ENCODE measurements at regions not wholly inside any gene's neighbourhood (a gene's known extent, or its start where the extent isn't known, plus 50 kb on each side); places are given as distances from the start of the nearest gene placed in this dataset.
"Not testable (repeated sequence)": the region's sequence is repeated elsewhere in the genome, so short reads cannot be mapped to it uniquely, and the experiment has no call there.

DNA sequence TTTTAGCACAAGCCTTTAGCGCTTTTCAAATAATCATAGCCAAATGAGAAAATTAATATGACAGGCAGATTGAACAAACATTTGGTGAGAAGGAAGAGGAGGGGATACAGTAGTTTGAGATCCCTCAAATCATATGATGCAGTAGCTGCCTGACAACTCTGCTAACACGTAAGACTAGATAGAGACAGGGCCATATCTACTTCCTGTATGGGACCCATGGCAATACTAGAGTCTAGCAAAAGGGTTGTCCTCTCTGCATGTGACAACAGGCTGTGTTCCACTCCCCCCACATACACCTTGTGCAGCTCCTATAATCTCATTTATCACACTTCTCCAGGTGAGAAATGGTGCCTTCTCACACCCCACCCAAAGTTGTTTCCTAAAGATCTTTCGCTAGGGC lies 106.3 kb upstream of the NBPF26 start:
- not testable (repeated sequence) for DNase-seq (ENCODE audit: low read depth)

DNA sequence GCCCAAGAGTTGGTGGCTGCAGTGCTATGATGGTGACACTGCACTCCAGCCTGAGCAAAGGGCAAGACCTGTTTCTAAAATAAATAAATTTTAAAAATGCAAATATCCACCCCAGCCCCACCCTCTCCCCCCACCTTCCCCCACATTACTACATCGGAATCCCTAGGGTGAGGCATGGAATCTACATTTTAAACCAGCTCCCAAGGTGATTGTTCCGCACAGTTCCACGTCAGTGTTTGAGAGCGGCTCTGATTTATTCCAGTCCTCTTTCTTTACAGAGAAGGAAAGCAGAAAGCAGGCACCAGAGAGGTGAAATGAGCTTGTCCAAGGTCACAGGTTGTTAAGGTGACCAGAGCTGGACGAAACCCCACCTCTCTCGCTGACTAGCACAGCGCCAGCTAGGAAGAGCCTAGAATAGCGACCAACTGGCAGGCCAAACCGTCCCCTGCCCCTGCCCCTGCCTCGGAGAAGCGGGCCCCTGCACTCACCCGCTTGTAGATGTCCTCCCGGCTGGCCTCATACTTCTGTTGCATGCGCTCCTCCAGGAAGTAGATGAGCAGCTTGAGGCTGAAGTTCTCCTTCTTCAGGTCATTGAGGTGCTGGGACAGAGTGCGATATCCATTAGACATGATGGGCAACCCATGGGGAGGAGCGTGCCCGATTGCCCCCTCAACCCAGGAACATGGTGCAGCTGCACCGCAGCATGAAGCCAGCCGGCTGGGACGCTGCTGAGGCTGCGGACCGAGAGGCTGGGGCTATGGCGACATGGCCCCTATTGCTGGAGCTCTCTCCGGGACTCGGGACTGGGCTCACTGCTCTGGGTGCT lies 103.7 kb upstream of the NBPF26 start:
- DNase-seq (ENCODE audit: low read depth) = not testable (repeated sequence)

DNA sequence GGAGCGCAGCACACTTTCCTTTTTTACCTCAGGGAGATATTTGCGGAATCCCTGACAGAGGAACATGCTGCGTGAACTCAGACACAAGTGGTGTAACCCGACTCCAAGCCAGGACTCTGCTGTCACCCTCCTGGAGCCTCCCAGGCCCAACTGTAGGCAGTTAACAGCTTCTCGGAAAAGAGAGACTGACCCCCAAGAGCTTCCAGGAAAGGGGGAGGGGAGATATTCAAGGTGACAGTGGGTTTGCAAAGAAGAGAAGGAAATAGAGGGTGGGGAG lies 103.1 kb upstream of the NBPF26 start:
- not testable (repeated sequence) for DNase-seq (ENCODE audit: low read depth)

DNA sequence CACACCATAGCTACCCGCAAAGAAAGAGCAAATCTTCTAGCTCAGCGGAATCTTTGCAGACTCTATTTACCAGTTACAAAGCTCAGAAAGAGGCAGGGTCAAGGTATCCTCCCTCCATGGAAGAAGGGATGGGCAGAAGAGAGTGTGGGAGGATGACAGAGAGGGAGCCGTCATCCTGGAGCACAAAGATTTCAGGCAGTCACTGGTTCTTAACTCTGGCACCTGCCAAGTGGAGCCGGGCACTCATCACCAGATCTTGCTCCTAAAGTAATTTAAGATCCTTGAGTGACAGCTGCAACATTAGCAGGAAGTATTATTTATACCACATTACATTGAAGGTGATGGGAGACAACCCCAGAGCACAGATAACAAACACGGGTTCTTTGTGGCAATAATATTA lies 102.5 kb upstream of the NBPF26 start:
- not testable (repeated sequence) for DNase-seq (ENCODE audit: low read depth)

DNA sequence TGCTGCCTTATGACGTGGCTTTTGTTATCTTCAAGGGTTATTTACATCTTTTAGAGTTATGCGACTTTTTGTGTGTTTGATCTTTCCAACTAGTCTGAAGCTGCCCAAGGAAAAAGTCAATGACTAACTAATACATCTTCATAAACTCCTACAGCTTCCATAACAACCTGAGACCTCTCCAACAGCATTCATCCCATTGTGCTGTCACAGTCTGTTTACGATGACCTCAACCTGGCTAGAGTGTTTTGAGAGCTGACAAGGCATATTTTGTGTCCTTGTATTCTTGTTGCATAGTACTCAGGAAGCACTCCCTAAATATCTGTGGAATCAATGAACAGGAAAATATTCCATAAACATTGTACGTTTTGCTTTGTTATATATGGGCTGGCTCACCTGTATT lies 100.2 kb upstream of the NBPF26 start:
- not testable (repeated sequence) for DNase-seq (ENCODE audit: low read depth)

DNA sequence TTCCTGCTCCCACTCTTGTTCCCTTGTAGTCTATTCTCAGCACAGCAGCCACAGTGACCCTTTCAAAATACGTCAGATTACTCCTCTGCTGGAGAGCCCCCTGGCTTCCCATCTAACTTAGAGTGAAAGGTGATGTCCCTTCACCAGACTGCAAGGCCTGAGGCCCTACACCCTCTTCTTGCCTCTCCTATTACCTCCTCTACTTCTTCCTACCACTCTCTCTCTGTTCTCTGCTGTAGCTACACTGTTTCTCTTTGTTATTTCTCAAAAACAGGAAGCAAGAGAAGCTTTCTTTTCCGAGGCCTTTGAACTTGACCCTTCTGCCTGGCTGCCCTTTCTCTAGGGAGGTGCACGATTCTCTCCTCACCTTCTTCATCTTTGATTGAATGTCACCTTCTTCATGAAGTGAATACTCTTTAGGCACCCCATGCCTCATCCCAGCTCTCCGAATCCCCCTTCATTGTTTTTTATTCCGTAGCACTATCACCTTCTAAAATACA lies 99.1 kb upstream of the NBPF26 start:
- not testable (repeated sequence) for DNase-seq (ENCODE audit: low read depth)

DNA sequence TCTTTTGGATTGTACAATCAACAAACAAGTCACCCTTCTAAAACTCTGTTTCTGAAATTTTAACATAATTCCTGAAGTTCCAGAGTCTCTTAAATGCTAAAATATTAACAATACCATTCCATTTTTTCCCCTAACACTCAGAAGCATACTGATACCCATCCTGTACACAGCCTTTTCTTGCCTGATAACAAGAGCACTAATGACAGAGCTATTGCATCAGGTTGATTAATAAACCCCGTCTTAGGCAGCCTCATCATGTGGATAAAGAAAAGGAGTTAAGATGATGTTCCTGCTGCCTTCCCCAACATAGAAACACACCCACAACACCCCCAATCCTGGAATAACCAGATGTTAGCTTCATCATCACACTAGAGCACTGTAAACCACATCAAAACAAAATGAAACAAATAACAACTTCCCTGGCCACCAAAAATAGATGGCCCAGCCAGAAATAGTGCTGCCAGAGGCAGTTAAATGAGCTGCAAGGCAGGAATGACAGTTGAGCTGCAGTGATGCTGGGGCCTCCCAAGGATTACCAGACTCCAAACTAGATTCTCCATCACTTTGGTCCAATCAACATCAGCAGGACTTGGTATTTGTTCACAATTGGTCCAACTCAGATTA lies 93.8 kb upstream of the NBPF26 start:
- not testable (repeated sequence) for DNase-seq (ENCODE audit: low read depth)

DNA sequence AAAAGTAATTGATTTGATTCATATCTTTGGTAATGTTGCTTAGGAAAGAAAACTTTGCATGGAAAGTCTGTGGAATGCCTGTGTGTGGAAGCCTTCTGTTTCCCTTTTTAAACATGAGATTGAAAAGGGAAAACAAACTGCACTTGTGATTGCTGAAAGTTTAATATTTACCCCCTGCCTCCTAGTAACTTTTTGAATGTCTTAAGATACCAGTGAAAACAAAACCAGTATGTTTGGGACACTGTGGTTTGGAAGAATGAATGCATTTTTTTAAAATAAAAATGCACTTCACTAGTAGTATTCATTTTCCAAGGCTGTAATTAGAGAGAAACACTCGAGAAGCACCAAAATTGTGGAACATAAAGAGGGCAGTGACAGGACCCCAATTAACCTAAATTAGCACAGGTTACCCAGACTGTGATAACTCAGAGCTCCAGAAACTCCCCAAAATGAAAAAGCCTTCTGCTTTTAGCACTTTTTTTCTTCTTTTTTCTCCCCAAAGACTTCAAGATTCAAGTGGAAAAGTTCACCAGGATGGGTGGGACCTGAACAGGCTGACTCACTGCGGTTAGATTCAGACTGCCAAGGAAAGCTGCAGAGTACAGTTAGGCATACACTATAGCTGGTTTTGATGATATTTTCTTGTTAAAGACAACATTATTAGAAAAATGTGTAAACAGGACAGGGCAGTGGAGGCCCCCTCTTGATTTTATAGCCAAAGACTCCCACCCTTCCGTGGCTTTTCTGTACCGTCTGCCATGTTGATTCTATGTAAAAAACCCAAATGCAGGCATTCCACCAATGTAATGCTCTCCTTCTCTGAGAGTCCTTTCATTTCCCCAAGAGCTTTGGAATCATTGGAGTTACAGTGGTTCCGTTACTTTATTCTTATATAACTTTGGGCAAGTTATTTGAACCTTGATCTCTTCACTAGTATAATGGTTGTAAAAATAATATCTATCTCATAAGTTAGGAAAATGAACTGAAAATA lies 88.6 kb upstream of the NBPF26 start:
- not testable (repeated sequence) for DNase-seq (ENCODE audit: low read depth)

DNA sequence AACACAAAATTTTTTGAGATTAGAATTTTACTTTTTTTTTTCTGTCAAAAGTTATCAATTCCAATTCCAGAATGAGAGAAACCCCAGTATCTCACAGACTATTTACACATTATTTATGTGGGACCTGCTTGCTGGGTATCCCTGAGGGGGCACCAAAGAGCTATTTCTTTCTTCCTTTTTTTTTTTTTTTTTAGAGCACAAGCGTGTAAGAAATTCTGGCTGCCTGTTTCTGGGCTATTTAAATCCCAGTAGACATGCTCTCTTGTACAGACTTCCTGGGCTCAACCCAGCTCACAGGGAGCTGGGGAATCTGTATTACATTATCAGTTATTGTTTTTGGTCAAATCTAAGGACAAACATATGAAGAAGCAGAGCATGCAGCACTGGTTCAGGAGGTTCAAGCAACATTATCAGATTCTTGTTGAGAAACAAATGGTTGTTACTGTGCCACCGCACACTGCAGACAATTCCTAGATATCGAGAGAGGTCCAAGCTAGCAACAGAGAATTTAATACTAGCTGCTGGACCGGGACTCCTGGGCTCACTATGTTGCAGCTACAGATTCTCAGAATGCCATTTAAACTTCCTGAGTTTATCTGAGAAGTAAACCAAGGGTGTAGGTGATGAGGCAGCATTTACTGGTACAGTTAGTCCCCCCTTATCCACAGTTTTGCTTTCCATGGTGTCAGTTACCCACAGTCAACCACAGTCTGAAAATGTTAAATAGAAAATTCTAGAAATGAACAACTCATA lies 83.3 kb upstream of the NBPF26 start:
- not testable (repeated sequence) for DNase-seq (ENCODE audit: low read depth)

DNA sequence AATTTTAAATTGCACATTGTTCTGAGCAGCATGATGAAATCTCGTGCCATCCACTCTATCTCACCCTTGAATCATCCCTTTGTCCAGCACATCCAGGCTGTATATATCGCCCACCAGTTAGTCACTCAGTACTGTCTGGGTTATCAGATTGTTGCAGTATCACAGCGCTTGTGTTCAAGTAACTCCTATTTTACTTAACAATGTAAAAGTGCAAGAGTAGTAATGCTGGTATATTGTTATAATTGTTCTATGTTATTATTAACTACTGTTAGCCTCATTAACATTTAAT lies 82.8 kb upstream of the NBPF26 start:
- not testable (repeated sequence) for DNase-seq (ENCODE audit: low read depth)

DNA sequence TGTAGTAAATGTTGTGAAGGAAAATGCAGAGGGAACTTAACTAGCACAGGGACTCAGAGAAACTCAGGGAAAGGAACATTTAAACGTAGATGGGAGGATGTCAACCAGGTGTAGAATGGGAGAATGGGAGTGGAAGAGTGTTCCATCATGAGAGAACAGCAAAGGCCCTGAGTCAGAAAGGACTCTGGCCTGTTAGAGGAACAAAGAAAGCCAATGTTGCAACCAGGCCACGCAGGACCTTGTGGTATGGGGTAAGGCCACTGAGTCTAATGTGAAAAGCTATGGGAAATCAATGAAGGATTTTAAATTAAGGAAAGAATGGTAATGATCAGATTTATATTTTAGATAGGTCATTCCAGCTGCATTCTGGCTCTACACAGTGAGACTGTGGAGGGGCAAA lies 76.6 kb upstream of the NBPF26 start:
- DNase-seq (ENCODE audit: low read depth) = not testable (repeated sequence)

DNA sequence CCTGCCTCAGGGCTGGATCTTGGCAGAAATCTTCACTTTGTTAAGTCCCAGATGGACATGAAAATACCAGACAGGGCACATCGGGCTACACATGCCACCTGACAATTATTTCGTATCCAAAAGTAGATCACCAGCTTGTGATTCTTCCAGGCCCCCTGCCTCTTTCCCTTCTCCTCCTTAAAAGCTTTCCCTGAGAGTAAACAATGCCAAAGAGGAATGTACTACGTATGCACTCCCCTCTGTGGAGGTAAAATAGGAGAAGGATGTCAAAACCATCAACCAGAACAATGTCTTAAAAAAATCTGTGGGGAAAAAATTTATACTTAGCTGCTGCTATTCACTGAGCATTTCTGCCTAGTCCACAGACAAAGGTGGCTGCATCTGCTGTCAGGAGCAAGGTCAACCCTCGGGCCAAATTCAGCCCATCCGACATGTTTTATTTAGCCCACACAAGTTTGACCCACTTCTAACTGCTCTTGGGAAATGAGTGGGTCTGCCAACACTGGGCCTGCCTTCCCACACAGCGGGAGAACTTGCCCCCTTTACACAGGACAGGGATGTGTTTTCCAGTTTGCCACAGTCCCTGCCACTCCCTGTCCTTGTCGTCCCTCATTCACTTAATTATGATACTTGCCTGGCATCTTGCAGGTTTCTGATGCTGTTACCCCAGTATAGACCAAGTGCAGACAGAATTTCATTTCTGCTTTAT lies 74.7 kb upstream of the NBPF26 start:
- not testable (repeated sequence) for DNase-seq (ENCODE audit: low read depth)

DNA sequence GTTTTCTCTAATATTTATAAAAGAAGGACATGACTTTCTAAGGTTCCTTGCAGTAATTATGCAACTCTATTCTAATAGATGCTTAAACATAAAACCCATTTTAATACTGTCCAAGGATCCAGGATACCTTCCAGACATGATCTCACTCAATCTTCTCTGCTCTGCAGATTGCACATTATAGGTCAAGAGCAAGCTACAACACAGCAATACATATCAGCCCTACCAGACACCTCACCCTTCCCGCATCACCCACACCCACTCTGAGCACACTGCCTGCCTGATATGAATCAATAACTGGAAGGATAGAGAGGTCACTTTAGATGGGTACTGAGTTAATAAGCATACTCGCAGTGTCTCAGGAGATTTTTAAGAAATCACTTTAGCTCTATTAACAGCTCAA lies 74.0 kb upstream of the NBPF26 start:
- not testable (repeated sequence) for DNase-seq (ENCODE audit: low read depth)

DNA sequence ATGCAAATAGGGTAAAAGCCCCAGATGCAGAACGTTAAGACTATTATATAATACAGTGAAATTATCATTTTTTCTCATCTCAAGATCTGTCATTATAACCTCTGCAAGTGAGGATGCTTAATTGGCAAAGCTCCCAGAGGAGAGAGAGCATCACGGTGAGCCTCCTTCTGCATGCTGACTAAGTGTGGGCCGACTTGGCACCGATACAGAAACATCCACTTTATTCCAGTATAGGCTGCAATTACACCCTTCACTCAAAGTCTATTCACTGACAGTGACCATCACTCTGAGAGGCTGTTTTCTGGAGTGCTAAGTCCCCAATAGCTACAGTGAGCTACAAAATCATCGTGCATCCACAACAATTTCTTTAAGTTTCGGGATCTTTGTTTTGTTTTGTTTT lies 69.6 kb upstream of the NBPF26 start:
- DNase-seq (ENCODE audit: low read depth) = not testable (repeated sequence)

DNA sequence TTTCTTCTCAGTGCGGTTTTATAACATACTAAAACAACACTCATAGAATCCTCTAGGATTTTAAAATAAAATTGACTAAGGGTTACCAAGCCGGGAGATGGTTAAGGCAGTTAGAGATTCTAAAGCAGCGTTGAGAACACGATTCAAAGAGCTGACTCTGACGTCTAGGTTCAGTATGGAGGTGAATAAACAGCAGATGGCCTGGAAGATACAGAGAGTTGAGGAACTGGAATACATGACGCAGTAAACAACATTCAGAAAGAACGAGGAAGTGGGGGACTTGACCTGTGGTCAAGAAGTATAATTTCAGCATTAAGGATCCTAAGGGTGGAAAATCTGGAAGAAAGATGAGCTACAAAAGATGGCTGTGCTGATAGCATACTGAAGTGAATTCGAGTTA lies 68.4 kb upstream of the NBPF26 start:
- DNase-seq (ENCODE audit: low read depth) = not testable (repeated sequence)

DNA sequence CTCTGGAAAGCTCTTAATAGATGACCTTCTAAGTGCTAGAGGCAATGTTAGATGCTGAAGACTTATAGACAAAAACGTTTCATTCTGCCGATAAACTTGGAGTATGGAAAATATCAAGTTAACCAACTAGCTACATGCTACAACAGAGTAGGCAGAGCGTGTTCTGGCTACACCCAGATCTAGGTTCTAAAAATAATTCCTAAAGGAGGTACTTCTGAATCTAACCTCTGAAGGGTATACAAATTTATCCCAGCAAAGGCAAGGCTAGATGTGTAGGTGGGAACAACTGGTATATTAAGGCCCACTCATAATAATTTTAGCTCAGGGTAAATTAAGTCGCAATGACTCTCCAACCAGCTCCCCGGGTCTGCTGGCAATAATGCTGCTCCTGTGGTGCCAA lies 67.6 kb upstream of the NBPF26 start:
- DNase-seq (ENCODE audit: low read depth) = not testable (repeated sequence)

DNA sequence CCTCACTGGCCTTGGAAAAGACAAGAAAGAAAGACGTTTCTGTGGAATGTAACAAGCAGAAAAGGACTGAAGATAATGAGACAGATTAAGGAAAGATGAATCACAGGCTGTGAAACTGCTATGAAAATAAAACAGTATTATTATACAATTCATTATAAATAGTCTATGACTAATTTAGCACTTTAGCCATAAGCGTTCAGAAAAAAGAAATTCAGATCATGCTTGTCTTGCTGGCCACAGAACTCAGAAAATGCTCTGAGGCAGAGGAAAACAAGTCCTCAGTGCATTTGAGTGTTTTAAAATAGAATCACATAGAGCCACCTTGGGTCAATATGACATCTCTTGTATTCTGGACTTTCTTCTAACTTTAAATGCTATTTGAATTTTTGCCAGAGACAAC lies 65.9 kb upstream of the NBPF26 start:
- not testable (repeated sequence) for DNase-seq (ENCODE audit: low read depth)

DNA sequence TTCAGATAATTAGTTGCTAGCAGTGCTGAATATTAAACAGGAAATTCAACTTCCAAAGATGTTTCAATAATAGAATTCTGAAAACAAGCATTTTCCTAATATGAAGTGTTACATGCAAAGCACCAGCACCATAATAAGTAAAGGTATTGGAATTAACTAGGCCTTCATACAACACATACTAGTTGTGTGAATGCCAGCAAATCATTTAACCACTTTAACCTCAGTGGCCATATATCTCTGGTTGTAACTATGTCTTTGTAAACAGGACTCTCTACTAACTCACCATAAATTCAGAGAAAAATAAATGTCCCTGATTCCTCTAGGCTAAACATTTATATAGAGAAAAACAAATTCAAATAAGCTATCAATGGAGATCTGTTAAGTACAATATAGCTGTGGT lies 65.1 kb upstream of the NBPF26 start:
- not testable (repeated sequence) for DNase-seq (ENCODE audit: low read depth)

DNA sequence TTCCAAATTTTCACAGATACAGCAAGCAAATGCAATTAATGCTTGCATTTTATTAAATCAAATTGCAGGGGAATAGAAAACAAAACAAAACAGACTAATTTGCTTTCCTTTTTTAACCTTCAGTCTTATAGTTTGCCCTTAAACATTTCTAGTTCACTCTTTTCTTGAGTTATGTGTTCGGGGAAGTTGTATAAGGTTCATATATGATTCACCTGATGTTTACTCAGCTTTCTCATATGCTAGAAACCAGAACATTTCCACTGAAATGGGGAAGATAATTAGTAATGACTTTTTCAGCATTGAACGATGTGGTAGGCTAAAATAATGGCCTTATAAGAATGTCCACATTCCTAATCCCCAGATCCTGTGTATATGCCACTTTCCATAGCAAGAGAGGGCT lies 64.6 kb upstream of the NBPF26 start:
- DNase-seq (ENCODE audit: low read depth) = not testable (repeated sequence)

DNA sequence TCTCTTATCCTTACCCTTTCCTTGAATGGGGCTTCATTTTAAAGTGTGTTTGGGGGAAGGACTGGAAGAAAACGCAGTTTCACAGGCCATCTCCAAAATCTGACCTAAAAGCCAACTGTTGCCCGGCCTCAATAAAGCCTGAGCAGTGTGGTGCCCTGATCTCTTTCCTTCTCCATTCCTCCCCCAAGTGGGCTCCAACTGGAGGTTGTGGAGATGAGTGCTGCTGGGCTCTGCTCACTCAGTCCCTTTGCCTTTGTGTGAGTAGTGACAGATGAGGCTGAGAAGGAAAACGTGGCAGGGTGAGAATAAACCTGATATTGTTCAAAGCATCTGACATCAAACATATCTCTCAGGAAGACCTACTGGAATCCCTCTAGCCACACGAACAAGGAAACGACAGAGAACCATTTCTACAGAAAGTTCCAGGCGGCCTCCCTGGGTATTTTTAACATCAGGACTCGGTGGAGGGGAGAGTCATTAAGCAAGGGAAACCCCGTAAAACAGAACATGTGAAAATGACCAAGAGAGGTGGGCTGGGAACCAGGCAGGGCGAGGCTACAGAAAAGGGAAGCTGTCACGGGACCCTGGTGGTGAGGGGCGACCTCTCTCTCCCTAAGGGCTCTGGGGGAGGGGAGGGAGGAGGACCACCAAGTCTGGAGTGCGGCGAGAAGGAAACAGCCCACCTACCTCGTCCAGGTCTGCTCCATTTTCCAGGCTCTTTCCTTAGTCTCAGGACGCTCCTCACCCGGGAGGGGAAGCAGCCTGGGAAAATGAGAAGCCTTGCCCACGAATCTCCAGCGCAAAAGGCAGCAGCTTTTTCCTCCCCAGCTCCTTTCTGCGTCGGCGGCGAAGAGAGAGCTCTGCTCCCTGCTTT lies 59.1 kb upstream of the NBPF26 start:
- not testable (repeated sequence) for DNase-seq (ENCODE audit: low read depth)

Measured in HS-5 (cell line).